Effector CD8-positive, alpha-beta T cell (primary cell): ENCODE measurements at regions not wholly inside any gene's neighbourhood (a gene's known extent, or its start where the extent isn't known, plus 50 kb on each side); places are given as distances from the start of the nearest gene placed in this dataset.
"Not testable (repeated sequence)": the region's sequence is repeated elsewhere in the genome, so short reads cannot be mapped to it uniquely, and the experiment has no call there.

Experiments
- DNase-seq: peaks from one replicate; lab custom pipeline; 2025; lab: John Stamatoyannopoulos, UW

DNA sequence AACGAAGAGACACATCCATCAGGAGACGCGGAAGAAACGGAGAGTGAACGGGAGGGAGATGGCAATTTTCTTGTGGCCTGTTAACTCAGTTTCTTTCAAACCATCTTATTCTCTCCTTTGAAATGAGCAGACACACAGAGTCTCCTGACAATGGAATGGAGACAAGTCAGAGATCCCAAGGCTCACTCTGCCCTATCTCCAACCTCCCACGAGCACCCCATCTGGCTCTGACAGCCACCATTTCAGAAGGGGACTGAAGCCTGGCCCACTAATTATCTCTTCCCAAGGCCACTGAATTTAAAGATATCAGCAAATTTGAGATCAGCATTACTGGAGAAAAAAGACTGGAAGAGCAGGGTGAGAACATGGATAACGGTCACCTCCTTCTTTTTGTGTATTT is 215.6 kb downstream of the DHX15 start:
- no peak for DNase-seq

DNA sequence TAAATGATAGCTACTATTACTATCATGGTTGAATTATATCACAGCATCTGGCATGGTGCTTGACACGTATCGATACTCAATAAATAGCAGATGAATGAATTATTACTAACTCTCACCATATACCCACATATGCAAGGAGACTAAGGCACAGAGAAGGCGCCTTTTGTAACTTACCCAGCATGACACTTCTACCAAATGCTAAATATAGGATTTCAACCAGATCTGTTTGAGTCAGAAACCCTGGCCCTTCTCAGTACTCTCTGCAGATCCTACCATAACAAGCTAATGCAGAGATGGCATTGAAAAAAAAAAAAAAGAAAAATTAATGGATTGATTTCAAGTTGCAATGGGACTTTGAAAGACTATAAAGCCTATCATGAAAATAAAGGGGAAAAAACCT is 219.5 kb downstream of the DHX15 start:
- no peak for DNase-seq

DNA sequence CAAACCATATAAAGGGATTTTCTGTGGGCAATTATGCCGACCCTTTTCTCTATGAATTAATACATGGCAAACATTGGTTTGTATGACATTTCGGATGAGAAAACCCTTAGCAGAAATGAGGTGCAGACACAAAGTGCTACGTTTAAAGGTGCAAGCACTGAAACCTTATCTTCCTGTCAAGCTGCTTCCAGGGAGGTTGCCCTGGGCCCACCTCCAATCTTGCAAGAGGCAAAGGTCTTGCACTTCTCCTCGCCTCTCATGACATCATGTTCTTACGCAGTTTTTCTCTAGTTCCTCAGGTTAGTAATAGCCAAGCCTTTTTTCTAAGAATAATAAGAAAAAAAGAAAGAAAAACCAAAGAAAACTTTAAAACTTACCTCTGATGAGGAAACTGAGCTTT is 220.1 kb downstream of the DHX15 start:
- DNase-seq = no peak

DNA sequence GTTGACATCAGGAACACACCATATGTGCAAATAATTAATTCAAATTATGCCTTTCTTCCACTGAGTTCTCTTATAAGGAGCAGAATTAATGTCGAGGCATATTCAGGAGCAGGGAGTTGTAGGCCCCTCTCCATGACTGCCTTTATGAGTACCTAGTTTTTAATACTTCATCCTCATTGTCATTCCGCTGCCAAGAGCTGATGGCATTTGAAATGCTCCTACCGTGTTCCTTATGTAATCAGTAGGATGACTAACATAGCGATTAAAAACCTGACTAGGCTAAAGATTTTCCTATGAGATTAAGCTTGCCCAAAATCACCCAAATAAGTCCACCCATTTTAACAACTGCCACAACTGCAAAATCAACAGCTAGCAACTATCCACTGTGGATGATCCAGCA is 220.6 kb downstream of the DHX15 start:
- no peak for DNase-seq

DNA sequence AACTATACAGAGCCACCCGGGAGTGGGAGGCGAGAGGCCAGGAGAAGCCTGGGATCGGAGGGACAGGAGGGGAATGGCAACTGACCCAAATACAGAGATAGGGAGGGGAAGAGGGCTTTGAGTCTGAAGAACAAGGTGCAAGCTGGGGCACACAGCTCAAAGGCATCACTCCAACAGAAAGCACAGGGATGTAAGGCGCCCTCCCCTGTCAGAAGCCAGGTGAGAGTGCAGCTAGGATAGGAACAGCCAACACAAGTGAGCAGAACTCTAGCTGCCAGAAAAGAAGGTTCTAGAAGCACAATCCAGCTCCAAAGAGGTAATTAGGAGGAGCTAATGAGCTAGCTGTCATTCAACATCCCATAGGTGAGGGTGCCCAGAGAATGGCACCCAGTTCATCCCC is 232.2 kb downstream of the DHX15 start:
- DNase-seq = no peak

DNA sequence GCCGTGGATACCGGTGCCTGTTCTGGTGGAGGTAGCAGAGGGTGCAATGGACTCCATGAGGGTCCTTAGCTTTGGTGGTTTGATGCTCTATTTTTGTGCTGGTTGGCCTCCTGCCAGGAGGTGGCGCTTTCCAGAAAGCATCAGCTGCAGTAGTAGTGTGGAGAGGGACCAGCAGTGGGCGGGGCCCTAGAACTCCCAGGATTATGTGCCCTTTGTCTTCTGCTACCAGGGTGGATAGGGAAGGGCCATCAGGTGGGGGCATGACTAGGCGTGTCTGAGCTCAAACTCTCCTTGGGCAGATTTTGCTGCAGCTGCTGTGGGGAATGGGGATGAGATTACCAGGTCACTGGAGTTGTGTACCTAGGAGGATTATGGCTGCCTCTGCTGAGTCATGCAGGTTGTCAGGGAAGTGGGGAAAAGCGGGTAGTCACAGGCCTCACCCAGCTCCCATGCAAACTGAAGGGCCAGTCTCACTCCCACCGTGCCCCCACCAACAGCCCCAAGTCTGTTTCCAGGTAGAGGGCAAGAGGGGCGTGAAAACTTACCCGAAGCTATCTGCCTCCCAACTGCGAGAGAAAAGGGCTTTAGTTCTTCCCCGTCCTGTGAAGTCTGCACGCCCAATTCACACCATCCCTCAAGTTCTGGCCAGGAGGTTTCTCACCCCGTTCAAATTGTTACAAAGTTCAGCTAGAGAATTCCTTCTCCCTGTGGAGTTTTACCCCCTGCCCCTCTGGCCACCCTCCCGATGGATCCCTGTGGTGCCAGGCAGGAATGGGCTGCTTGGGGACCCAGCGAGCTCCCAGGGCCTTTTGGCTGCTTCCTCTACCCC is 235.0 kb downstream of the DHX15 start:
- DNase-seq = not testable (repeated sequence)

DNA sequence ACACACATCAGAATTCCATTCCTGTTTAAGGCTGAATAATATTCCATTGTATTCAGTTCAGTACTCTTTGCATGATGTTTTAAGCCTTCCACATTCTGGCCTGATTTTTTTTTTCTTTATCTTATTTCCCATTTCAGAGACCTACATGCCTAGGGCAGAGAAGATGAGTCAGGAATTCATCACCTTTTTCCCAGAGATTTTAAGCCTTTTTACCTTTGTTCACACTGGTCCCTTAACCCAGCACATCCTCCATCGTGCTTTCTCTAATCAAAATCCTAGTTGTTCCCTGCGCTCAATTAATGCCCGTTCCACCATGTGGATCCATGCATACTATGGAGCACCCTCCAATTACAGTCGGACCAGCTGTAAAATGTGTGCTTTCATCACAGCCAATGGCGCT is 245.1 kb downstream of the DHX15 start:
- no peak for DNase-seq

DNA sequence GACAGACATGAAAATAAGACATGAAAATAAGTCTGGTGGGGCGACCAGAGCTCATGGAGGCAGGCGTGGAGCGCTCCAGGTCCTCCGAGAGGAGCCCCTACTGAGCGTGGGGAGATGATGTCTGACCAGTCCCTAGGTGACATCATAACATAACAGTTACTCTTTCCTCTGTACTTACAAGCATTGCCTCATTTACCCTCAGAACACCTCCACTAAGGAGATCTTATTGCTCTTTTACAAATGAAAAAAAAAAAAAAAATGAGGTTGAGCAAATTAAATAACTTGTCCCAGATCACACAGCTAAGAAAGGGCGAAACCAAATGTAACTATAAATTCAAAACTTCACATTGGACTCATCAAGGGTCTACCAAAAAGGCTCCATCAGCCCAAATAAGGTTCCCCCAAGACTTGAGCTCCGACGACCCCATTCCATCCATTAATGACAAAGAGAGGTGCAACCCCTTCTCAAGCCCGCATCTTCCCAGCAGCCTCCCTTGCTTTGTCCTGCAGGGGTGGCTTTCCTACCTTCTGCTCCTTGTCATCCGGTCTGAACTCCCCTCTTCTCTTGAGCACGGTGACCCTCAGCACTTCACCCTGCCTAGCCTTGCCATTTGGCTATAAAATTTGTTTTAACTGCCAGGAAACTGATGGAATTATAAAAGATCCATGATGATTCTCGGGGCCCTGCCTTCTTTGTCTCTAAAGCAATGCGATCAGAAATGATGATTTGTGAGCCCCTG is 246.7 kb downstream of the DHX15 start:
- DNase-seq = no peak

DNA sequence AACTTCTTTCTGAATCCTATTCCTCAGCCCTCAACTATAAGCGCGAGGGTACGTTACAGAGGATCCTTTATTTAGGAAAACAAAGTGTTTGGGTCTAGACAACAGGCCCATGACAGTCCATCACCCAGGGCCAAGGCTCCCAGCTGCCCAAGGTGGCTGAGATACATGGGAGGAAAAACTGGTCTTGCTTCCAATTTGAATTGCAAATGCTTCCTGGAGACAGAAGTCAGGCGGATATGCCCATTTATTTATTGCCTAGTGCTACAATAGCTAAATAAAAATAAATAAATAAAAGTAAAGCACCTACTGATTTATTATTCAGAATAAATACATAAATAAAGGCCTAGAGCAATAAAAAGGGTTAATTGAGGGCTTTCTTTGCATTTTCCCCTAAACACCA is 248.7 kb downstream of the DHX15 start:
- DNase-seq = no peak

DNA sequence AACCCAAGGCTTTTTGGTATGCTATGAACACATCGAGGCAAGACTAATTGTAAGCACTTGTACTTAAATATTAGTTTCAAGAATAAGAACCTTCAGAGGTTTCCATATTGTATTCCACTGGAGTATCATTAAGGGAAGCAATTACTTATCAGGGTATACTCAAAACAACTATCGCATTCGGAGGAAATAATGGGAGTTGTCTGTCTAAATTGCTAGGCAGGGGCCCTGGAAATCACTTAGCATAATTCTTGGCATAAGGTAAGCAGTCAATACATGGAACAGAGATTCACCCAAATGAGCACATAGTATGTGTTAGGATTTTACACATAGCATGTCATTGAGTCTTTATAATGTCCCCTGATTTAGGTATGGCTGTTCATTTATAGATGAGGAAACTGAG is 249.4 kb downstream of the DHX15 start:
- DNase-seq = no peak

DNA sequence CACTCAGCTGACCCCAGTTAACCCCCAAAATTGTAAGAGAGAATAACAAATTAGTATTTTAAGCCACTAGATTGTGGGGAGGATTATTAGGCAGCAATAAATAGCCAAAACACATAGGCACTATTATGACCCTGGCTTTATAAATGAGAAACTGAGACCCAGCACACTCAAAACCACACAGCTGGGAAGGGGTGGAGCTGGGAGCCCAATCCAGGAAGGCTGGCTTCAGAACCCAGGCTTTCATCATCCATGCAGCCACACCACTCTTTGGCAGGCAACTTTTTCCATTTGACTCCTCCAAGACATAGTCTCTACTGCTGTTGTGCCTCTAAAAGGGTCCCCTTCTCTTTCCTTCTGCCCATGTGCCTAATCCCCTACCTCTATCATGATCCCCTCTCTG is 253.8 kb downstream of the DHX15 start:
- no peak for DNase-seq

DNA sequence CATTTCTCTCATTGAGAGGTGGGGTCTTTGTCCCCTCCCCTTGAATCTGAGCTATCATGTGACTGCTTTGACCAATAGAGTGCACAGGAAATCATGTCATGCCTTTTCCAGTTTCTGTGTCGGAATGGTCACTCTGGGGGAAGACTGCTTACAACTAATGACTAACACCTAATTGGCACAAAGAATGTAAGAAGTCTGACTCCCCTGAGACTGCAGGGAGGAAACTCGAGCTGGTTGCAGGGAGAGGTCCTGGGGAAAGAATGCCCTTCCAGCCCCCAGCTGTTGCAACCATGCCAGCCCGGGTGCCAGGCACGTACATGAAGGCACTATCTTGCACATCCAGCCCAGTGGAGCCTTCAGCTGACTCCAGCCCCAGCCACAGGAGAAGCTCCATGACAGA is 254.2 kb downstream of the DHX15 start:
- no peak for DNase-seq

DNA sequence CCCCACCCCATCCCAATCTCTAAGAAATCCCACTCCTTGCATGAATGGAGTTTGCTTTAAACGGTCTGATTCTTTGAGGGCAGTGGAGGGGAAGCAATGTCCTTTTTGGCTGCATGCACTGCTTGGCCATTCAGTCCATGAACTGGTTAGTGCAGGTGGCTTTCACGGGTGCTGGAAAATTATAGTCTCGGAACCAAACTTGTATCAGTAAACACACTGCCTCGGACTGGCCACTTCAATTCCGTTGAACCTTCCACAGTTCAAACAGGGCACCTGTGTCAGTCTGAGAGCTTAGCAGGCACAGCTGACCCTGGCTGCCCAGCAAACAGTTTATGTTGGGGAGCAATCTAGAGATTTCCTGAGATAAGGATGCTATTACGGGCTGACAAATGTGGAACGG is 255.6 kb downstream of the DHX15 start:
- no peak for DNase-seq

DNA sequence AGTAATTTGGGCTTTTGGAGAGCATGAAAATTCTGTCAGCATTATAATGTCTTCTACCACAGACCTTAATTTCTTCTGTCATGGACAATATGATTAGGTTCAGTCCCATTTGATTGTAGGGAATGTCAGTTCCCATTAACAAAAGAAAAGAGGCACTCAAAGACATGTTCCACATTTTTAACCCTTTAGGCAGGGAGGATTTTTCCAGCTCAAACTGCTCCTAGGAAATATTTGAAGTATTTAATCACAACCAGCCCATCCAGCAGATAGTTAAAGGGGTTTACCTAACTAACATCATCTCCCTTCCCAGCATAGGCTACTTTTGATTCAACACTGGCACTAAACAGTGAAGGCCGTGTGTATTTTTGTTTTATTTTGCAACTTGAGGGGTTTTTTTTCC is 256.0 kb downstream of the DHX15 start:
- DNase-seq = no peak

DNA sequence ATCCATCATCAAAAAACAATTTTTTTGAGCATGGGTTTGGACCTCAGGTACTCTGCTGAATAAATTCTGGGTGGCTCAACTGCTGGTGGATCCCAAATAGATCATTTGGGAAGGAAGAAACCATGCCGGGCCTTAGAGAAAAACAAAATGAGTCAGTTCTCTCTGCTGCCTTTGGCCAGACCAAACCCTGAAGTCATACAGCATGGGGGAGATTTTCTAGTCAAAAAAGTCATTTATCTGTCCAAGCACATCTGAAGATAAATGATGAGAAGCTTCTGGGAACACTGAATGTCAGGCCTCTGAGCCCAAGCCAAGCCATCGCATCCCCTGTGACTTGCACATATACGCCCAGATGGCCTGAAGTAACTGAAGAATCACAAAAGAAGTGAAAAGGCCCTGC is 261.4 kb downstream of the DHX15 start:
- DNase-seq = no peak

DNA sequence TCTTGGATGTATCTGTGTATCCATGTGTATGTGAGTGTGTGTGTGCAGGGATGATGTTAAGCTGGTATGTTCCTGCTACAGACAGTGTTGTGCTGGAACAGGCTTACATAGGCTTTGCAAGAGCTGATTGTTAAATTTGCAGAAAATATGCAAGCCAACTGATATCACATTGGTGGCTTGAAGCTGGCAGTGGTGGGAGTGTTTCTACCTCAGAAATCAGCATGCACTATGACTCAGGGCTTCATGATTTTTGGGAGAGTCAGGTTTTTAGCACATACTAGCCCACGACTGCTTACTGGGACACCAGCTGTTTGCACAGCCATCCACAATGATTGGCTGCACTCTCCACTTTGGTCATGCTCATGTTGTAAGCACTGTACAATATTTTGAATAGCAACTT is 261.8 kb downstream of the DHX15 start:
- no peak for DNase-seq

DNA sequence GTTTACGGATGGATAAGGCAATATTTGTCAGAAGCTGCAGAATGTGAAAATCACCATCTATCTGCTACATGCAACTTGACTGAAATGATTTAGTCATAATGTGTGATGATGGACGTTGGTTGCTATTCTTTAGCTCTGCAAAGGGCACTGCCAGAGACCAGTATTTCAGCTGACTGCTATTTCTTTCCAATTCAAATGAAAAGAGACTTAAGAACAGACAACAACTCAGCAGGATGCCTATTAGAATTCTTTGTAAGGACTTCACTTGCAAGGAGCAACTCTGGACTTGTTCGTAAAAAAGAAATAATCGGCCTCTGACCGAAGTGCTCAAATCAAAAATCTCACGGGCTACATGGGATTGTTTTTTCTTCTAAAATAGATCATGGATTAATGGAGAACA is 262.7 kb downstream of the DHX15 start:
- DNase-seq = no peak

DNA sequence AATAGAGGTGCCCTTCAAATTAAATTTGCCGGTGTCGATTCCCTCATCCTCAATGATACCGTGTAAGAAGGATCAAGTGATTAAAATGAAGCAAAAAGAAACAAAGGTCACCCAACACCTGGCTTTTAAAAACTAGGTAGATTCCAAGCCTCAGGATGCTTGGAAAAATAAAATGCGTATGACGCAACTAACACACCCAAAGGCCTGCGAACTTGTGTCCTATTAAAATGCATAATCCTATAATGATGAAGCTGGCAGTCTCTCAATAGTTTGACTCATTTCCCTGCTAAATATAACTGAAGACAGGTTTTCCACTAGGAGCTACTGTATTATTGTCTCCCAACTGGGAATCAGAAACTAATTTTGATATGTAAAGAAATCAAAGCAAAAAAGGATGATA is 263.2 kb downstream of the DHX15 start:
- DNase-seq = no peak

DNA sequence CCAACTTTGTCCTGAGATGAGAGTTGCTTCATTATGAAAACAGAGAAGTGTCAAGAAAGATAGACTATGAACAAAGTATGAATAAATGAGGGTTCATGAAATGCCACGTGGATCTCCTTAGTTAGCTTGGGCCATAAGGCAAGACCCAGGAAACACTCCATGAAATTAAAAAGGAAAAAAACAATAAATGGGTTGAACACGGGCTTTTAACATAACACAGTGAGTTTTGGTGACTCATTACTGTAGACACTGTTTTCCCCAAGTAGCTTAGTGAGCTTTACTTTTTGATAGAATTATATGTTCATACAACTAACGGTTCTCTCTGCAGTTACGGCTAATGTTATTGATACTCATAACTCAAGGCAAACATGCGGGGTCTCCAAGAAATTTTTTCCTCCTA is 265.0 kb downstream of the DHX15 start:
- no peak for DNase-seq

DNA sequence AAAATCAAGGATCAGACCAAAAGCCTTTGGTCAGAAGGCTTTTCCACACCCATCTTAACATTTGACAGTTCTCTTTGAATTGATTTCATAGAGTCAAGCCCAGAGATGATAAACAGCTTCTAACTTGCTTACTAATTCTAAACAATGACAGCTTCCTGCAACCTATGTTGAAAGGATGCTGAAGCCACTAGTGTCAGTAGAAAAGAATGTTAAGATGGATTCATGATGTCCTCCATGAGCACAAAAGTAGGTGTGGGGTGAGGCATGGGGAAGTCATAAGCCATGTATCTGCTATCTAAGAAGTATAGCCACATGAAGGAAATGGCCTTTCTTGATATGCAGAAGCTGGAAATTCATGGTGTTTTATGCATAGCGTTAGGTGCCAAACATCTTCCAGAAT is 269.3 kb downstream of the DHX15 start:
- no peak for DNase-seq

DNA sequence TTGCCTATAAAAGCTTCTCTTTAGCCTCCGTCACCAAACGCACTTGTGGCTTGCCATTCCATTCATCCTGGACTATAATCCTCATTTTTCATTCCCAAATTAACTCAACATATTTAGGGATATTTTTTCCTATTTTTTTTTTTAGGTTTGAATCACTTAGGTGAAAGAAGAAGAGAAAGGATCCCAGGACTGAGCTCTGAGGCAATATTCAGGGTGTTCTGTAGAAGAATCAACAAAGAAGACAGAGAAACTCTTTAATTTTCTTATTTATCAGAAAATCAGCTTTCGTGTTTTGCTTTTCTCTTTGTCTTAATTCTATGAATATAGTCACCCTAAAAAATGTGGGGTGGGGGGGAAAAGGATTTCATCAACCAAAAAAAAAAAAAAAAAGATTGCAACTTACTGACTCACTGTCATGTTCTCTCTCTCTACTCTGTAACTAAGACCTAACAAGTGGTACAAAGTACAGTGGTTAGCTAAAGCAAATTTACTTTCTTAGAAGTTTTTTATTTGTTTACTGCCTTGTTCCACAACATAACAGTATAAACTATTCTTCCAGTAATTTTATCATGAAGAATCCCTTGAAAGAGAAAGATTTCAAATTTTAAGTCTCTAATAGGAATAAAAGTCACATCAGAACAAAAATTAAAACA is 272.0 kb downstream of the DHX15 start:
- DNase-seq = no peak

DNA sequence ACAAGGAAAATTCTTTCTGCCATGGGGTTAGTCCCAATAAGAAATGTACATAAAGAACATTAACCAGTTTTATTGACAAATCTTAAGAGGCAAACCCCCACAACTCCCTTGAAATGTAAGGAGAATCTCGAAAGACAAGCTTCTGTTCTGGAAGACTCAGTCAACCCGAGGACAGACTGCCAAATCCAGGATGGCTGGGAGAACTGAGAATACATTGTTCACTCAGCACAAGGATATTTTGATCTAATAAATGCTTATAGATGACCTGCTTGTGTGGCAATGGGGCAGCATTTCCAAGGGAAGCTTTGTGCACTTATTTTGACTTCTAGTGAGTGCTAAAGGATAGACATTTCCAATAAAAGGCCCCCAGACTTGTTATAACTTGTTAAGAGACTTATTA is 280.4 kb downstream of the DHX15 start:
- DNase-seq = no peak

DNA sequence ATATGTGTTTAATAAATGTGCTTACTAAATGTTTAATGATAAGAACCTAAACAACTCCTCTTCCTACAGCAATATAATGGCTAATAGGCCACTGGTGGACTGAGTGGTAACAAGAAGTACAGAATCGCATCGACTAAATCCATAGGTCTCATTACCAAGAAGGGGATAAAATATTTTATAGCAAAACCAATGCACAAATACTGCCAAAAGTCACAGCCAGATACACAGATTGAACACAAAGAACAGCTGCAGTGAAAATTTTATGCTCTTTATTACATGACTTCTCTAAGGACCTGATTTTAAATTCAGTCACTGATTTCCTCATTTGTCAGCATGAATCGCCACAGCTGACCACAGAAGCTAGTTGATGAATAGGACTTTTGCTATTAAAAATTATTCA is 285.4 kb downstream of the DHX15 start:
- no peak for DNase-seq
